ENCODE measurements at regions not wholly inside any gene's neighbourhood (a gene's known extent, or its start where the extent isn't known, plus 50 kb on each side); places are given as distances from the start of the nearest gene placed in this dataset.

DNA sequence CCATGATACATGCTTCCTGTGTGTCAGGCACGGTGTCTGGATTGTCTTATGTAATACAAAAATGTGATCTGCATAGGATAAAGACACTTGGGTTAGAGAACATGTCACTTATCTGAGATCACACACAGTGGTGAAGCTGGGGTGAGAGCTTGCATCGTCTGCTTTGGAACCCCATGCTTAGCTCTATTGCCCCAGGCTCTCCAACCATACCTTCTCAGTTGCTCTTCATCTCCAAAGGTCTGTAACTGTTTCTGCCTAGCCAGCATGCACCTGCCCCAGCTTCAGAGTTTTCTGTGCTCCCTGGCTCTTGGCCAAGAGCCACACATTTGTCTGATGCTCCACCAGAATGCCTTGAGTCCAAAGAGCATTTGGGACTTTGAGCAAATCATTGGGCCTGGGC is 93.9 kb upstream of the COG2 start:
- TF ChIP-seq, protein P1, sequence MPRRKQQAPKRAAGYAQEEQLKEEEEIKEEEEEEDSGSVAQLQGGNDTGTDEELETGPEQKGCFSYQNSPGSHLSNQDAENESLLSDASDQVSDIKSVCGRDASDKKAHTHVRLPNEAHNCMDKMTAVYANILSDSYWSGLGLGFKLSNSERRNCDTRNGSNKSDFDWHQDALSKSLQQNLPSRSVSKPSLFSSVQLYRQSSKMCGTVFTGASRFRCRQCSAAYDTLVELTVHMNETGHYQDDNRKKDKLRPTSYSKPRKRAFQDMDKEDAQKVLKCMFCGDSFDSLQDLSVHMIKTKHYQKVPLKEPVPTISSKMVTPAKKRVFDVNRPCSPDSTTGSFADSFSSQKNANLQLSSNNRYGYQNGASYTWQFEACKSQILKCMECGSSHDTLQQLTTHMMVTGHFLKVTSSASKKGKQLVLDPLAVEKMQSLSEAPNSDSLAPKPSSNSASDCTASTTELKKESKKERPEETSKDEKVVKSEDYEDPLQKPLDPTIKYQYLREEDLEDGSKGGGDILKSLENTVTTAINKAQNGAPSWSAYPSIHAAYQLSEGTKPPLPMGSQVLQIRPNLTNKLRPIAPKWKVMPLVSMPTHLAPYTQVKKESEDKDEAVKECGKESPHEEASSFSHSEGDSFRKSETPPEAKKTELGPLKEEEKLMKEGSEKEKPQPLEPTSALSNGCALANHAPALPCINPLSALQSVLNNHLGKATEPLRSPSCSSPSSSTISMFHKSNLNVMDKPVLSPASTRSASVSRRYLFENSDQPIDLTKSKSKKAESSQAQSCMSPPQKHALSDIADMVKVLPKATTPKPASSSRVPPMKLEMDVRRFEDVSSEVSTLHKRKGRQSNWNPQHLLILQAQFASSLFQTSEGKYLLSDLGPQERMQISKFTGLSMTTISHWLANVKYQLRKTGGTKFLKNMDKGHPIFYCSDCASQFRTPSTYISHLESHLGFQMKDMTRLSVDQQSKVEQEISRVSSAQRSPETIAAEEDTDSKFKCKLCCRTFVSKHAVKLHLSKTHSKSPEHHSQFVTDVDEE (CRISPR knock-in tag; IDR thresholded peaks at IDR 0.05) = no peak
- TF ChIP-seq ZFP30 (CRISPR knock-in tag; IDR thresholded peaks at IDR 0.05) (no peak), TOX (CRISPR knock-in tag; IDR thresholded peaks at IDR 0.05; ENCODE audit: borderline replicate concordance) (no peak), ISL1 (CRISPR knock-in tag; IDR thresholded peaks at IDR 0.05) (no peak), ZFP3 (CRISPR knock-in tag; IDR thresholded peaks at IDR 0.05) (no peak), BACH2 (CRISPR knock-in tag; IDR thresholded peaks at IDR 0.05; ENCODE audit: borderline replicate concordance) (no peak), ZC3H10 (CRISPR knock-in tag; IDR thresholded peaks at IDR 0.05) (no peak), TCF4 (CRISPR knock-in tag; IDR thresholded peaks at IDR 0.05; ENCODE audit: borderline replicate concordance) (no peak)
- no peak for ATAC-seq

DNA sequence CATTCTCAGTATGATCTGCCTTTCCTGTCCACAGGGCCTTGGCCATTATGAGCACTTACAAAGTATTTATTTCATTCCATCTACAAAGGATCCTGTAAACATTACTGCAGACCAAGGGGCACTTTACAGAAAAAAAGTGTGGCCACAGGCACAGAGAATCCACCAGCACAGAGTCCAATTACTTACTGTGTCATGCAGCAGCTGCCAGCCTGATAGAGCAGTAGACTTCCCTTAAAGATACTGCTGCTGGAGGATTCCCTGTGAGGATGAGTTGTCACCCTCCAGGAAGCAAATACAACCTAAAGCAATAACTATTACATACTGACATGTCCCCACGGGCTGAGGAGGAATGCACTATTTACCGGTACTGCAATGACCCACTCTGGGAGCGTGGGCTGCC is 97.1 kb upstream of the COG2 start:
- TF ChIP-seq OSR1 (CRISPR knock-in tag; IDR thresholded peaks at IDR 0.05) (no peak), PPARA (CRISPR knock-in tag; IDR thresholded peaks at IDR 0.05; ENCODE audit: borderline replicate concordance) (no peak), ISL1 (CRISPR knock-in tag; IDR thresholded peaks at IDR 0.05) (no peak), RARB (CRISPR knock-in tag; IDR thresholded peaks at IDR 0.05) (no peak), ARNTL (CRISPR knock-in tag; IDR thresholded peaks at IDR 0.05; ENCODE audit: borderline replicate concordance, low read depth) (no peak), ZFP30 (CRISPR knock-in tag; IDR thresholded peaks at IDR 0.05) (no peak), ZFP3 (CRISPR knock-in tag; IDR thresholded peaks at IDR 0.05) (no peak), ZC3H10 (CRISPR knock-in tag; IDR thresholded peaks at IDR 0.05) (no peak), TCF4 (CRISPR knock-in tag; IDR thresholded peaks at IDR 0.05; ENCODE audit: borderline replicate concordance) (no peak)
- TF ChIP-seq, protein P1 (CRISPR knock-in tag; IDR thresholded peaks at IDR 0.05) = no peak
- TF ChIP-seq, protein P2, sequence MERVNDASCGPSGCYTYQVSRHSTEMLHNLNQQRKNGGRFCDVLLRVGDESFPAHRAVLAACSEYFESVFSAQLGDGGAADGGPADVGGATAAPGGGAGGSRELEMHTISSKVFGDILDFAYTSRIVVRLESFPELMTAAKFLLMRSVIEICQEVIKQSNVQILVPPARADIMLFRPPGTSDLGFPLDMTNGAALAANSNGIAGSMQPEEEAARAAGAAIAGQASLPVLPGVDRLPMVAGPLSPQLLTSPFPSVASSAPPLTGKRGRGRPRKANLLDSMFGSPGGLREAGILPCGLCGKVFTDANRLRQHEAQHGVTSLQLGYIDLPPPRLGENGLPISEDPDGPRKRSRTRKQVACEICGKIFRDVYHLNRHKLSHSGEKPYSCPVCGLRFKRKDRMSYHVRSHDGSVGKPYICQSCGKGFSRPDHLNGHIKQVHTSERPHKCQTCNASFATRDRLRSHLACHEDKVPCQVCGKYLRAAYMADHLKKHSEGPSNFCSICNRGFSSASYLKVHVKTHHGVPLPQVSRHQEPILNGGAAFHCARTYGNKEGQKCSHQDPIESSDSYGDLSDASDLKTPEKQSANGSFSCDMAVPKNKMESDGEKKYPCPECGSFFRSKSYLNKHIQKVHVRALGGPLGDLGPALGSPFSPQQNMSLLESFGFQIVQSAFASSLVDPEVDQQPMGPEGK (CRISPR knock-in tag; IDR thresholded peaks at IDR 0.05; ENCODE audit: borderline replicate concordance) = no peak
- TF ChIP-seq, protein P3, sequence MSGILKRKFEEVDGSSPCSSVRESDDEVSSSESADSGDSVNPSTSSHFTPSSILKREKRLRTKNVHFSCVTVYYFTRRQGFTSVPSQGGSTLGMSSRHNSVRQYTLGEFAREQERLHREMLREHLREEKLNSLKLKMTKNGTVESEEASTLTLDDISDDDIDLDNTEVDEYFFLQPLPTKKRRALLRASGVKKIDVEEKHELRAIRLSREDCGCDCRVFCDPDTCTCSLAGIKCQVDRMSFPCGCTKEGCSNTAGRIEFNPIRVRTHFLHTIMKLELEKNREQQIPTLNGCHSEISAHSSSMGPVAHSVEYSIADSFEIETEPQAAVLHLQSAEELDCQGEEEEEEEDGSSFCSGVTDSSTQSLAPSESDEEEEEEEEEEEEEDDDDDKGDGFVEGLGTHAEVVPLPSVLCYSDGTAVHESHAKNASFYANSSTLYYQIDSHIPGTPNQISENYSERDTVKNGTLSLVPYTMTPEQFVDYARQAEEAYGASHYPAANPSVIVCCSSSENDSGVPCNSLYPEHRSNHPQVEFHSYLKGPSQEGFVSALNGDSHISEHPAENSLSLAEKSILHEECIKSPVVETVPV (CRISPR knock-in tag; IDR thresholded peaks at IDR 0.05) = no peak
- TF ChIP-seq, protein P4, sequence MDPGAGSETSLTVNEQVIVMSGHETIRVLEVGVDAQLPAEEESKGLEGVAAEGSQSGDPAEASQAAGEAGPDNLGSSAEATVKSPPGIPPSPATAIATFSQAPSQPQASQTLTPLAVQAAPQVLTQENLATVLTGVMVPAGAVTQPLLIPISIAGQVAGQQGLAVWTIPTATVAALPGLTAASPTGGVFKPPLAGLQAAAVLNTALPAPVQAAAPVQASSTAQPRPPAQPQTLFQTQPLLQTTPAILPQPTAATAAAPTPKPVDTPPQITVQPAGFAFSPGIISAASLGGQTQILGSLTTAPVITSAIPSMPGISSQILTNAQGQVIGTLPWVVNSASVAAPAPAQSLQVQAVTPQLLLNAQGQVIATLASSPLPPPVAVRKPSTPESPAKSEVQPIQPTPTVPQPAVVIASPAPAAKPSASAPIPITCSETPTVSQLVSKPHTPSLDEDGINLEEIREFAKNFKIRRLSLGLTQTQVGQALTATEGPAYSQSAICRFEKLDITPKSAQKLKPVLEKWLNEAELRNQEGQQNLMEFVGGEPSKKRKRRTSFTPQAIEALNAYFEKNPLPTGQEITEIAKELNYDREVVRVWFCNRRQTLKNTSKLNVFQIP (CRISPR knock-in tag; IDR thresholded peaks at IDR 0.05; ENCODE audit: borderline replicate concordance, low read depth) = no peak
- ATAC-seq = no peak

DNA sequence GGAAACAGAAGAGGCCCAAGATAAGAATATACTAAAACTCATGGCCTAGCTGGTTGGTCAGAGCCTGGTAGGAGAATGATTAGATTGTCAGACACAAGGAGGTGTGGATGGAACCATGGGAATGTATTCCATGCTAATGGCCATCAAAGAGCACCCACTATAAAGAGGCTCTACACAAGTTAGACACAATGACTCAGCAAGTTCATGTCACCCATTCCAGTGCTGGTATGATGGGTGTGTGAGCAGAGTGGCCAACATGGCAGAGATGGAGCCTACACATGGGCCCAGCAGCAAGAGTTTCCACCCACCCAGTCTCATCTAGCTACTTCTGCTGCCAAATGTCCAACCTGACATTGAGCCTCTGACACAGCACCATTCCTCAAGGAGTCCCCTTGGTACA is 97.5 kb upstream of the COG2 start:
- TF ChIP-seq GLIS3 (CRISPR knock-in tag; IDR thresholded peaks at IDR 0.05) (no peak), TOX (CRISPR knock-in tag; IDR thresholded peaks at IDR 0.05; ENCODE audit: borderline replicate concordance) (no peak), ZC3H10 (CRISPR knock-in tag; IDR thresholded peaks at IDR 0.05) (no peak)
- TF ChIP-seq, protein P5, sequence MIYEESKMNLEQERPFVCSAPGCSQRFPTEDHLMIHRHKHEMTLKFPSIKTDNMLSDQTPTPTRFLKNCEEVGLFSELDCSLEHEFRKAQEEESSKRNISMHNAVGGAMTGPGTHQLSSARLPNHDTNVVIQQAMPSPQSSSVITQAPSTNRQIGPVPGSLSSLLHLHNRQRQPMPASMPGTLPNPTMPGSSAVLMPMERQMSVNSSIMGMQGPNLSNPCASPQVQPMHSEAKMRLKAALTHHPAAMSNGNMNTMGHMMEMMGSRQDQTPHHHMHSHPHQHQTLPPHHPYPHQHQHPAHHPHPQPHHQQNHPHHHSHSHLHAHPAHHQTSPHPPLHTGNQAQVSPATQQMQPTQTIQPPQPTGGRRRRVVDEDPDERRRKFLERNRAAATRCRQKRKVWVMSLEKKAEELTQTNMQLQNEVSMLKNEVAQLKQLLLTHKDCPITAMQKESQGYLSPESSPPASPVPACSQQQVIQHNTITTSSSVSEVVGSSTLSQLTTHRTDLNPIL (CRISPR knock-in tag; IDR thresholded peaks at IDR 0.05; ENCODE audit: low read depth) = no peak
- no peak for ATAC-seq
